ENCODE measurements at regions not wholly inside any gene's neighbourhood (a gene's known extent, or its start where the extent isn't known, plus 50 kb on each side); places are given as distances from the start of the nearest gene placed in this dataset.

- TF ChIP-seq CTCF (IDR thresholded peaks at IDR 0.05): no peak
- TF ChIP-seq POLR2A (IDR thresholded peaks at IDR 0.05): no peak
- no peak for TF ChIP-seq POLR2AphosphoS5 (IDR thresholded peaks at IDR 0.05)
These were observed 269.6 kb upstream of the PPFIA2 start for GRCh38 chr12:82028772-82029171.

All from upper lobe of left lung (tissue), 4 donors.